H1 (cell line): ENCODE measurements at regions not wholly inside any gene's neighbourhood (a gene's known extent, or its start where the extent isn't known, plus 50 kb on each side); places are given as distances from the start of the nearest gene placed in this dataset.

ENCODE experiments used
- POLR2AphosphoS5 ChIP-seq: IDR thresholded peaks from 2 replicates; pipeline ENCODE4 v1.6.1; 2011; ENCODE audit warnings: low read depth, low read length
- RAD21 ChIP-seq, 2 experiments: IDR thresholded peaks in 1 of 2; conservative IDR thresholded peaks in 1 of 2; 2 replicates each; pipeline ENCODE4 v1.6.1; 2011; ENCODE audit warnings: low read depth in 2 of 2, low read length in 2 of 2, improper control_type of control experiment in 1 of 2, inconsistent platforms in 1 of 2, mild to moderate bottlenecking in 1 of 2, moderate library complexity in 1 of 2
- SIRT6 ChIP-seq: IDR thresholded peaks from one replicate; pipeline ENCODE4 v1.7.1; 2012; ENCODE audit warnings: low read length, inconsistent platforms
- ZNF274 ChIP-seq: IDR thresholded peaks from 2 replicates; pipeline ENCODE4 v1.7.0; 2012; ENCODE audit warnings: low read length, borderline replicate concordance; ENCODE audit errors: extremely low read depth
- TF ChIP-seq, protein P1 (sequence below), 3 experiments: IDR thresholded peaks; 1 replicate in 2 of 3; 2 replicates in 1 of 3; pipeline versions ENCODE4 v1.5.1 to v1.6.1; 2011; ENCODE audit warnings: low read length in 3 of 3, mild to moderate bottlenecking in 3 of 3, inconsistent platforms in 2 of 3, low read depth in 1 of 3, moderate library complexity in 1 of 3; ENCODE audit not compliant: insufficient read depth in 1 of 3; ENCODE audit errors: control extremely low read depth in 1 of 3

DNA sequence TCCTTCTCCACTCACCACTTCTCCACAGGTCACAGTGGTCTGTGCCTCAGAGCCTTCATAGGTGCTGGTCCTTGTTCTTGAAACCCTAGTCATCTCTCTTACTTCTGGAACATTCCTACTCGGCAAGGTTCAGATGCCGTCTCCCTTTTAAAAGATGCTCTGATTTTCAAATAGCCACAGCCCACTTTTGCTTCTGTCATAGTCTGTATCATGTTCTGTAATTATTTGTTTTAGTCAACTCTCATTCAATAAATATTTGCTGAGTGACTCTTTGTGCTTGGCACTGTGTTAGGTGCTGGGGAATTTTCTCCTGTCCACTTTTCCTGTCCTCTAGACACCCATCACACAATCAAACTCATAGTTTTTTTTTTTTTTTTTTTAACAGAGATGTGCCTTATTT lies 181.3 kb upstream of the IL12B start:
- no peak for TF ChIP-seq SIRT6
- no peak for TF ChIP-seq RAD21 (IDR thresholded peaks at IDR 0.05 in 1 of 2, conservative IDR thresholded peaks at IDR 0.05 in 1 of 2; ENCODE audit: low read depth in 2 of 2, low read length in 2 of 2)
- no peak for TF ChIP-seq ZNF274
- TF ChIP-seq POLR2AphosphoS5: no peak
- TF ChIP-seq, protein P1, sequence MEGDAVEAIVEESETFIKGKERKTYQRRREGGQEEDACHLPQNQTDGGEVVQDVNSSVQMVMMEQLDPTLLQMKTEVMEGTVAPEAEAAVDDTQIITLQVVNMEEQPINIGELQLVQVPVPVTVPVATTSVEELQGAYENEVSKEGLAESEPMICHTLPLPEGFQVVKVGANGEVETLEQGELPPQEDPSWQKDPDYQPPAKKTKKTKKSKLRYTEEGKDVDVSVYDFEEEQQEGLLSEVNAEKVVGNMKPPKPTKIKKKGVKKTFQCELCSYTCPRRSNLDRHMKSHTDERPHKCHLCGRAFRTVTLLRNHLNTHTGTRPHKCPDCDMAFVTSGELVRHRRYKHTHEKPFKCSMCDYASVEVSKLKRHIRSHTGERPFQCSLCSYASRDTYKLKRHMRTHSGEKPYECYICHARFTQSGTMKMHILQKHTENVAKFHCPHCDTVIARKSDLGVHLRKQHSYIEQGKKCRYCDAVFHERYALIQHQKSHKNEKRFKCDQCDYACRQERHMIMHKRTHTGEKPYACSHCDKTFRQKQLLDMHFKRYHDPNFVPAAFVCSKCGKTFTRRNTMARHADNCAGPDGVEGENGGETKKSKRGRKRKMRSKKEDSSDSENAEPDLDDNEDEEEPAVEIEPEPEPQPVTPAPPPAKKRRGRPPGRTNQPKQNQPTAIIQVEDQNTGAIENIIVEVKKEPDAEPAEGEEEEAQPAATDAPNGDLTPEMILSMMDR (IDR thresholded peaks at IDR 0.05; ENCODE audit: control extremely low read depth in 1 of 3, insufficient read depth in 1 of 3, low read depth in 1 of 3, low read length in 3 of 3): no peak
